ENCODE measurements at regions not wholly inside any gene's neighbourhood (a gene's known extent, or its start where the extent isn't known, plus 50 kb on each side); places are given as distances from the start of the nearest gene placed in this dataset.

- Mint-ChIP-seq H3K36me3 (ENCODE audit: low read depth) (no peaks in the 10 kb centered on the region), H3K4me3 (no peak overlapping the region), H3K9me3 (peaks cover 3% of the 10 kb centered on the region), H3K27me3 (peaks cover 14% of the 10 kb centered on the region), H3K27ac (no peak overlapping the region), H3K4me1 (ENCODE audit: low read depth) (no peaks in the 10 kb centered on the region)
- intact Hi-C loops (cut with DNase I, micrococcal nuclease): no loop called here
- no peak for ATAC-seq (ENCODE audit: poor library complexity)
- H3K27me3 ChIP-seq (ENCODE audit: control insufficient read depth in 1 of 2, insufficient read depth in 2 of 2, low read length in 2 of 2): no peaks in the 10 kb centered on the region
- CTCF ChIA-PET: no interaction called here
- no peak overlapping the region for H3K27ac ChIP-seq (ENCODE audit: low read depth in 1 of 2, low read length in 2 of 2)
- H3K4me1 ChIP-seq (ENCODE audit: insufficient read depth, low read length): no peaks in the 10 kb centered on the region
- no peaks in the 10 kb centered on the region for H3K9me3 ChIP-seq (ENCODE audit: control insufficient read depth in 1 of 2, insufficient read depth in 1 of 2, low read length in 2 of 2)
- H3K36me3 ChIP-seq (ENCODE audit: insufficient read depth, low read length): no peaks in the 10 kb centered on the region
- H3K4me3 ChIP-seq (ENCODE audit: low read length): no peak overlapping the region
- no peak for TF ChIP-seq CTCF (IDR thresholded peaks at IDR 0.05)
- POLR2A ChIA-PET: no interaction called here
- no peak for DNase-seq
Observed at GRCh38 chr20:39309458-39309857, 347.3 kb downstream of the DHX35 start.

GRCh38 chr20:39302312-39302711, 340.2 kb downstream of the DHX35 start:
- POLR2A ChIA-PET: no interaction called here
- peaks cover 0 to 5% of the 10 kb centered on the region in 2 experiments for H3K9me3 ChIP-seq (ENCODE audit: control insufficient read depth in 1 of 2, insufficient read depth in 1 of 2, low read length in 2 of 2)
- Mint-ChIP-seq H3K27me3 (peaks cover 10% of the 10 kb centered on the region), H3K4me1 (ENCODE audit: low read depth) (no peaks in the 10 kb centered on the region), H3K27ac (no peak overlapping the region), H3K4me3 (no peak overlapping the region), H3K9me3 (no peaks in the 10 kb centered on the region), H3K36me3 (ENCODE audit: low read depth) (no peaks in the 10 kb centered on the region)
- no peak overlapping the region for H3K27ac ChIP-seq (ENCODE audit: low read depth in 1 of 2, low read length in 2 of 2)
- no peaks in the 10 kb centered on the region for H3K36me3 ChIP-seq (ENCODE audit: insufficient read depth, low read length)
- H3K4me1 ChIP-seq (ENCODE audit: insufficient read depth, low read length): no peaks in the 10 kb centered on the region
- H3K27me3 ChIP-seq (ENCODE audit: control insufficient read depth in 1 of 2, insufficient read depth in 2 of 2, low read length in 2 of 2): no peaks in the 10 kb centered on the region
- intact Hi-C loops (cut with DNase I, micrococcal nuclease): no loop called here
- H3K4me3 ChIP-seq (ENCODE audit: low read length): no peak overlapping the region
- DNase-seq (no peak), ATAC-seq (ENCODE audit: poor library complexity) (no peak)
- no peak for TF ChIP-seq CTCF (IDR thresholded peaks at IDR 0.05)
- CTCF ChIA-PET: no interaction called here

GRCh38 chr20:39299783-39300182, 337.6 kb downstream of the DHX35 start:
- no peaks in the 10 kb centered on the region for H3K4me1 ChIP-seq (ENCODE audit: insufficient read depth, low read length)
- H3K4me1 Mint-ChIP-seq (ENCODE audit: low read depth): no peaks in the 10 kb centered on the region
- CTCF ChIA-PET: no interaction called here
- no peaks in the 10 kb centered on the region for H3K9me3 Mint-ChIP-seq
- no peak overlapping the region for H3K27ac Mint-ChIP-seq
- no peaks in the 10 kb centered on the region for H3K27me3 ChIP-seq (ENCODE audit: control insufficient read depth in 1 of 2, insufficient read depth in 2 of 2, low read length in 2 of 2)
- no peak for ATAC-seq (ENCODE audit: poor library complexity)
- TF ChIP-seq CTCF (IDR thresholded peaks at IDR 0.05): no peak
- no peak overlapping the region for H3K4me3 Mint-ChIP-seq
- no peak for DNase-seq
- intact Hi-C loops (cut with DNase I, micrococcal nuclease): no loop called here
- H3K27me3 Mint-ChIP-seq: peaks cover 7% of the 10 kb centered on the region
- no peak overlapping the region for H3K4me3 ChIP-seq (ENCODE audit: low read length)
- no peak overlapping the region for H3K27ac ChIP-seq (ENCODE audit: low read depth in 1 of 2, low read length in 2 of 2)
- POLR2A ChIA-PET: no interaction called here
- no peaks in the 10 kb centered on the region for H3K36me3 ChIP-seq (ENCODE audit: insufficient read depth, low read length)
- no peaks in the 10 kb centered on the region for H3K36me3 Mint-ChIP-seq (ENCODE audit: low read depth)
- H3K9me3 ChIP-seq (ENCODE audit: control insufficient read depth in 1 of 2, insufficient read depth in 1 of 2, low read length in 2 of 2): peaks cover 0 to 5% of the 10 kb centered on the region in 2 experiments
